DMS153 treated with DMSO at 0.1 percent for 48 hours (cell line): ENCODE measurements at regions not wholly inside any gene's neighbourhood (a gene's known extent, or its start where the extent isn't known, plus 50 kb on each side); places are given as distances from the start of the nearest gene placed in this dataset.
A peak's percentile ranks its signal among the peaks of the same experiment; 100 is the strongest.
"Not testable (repeated sequence)": the region's sequence is repeated elsewhere in the genome, so short reads cannot be mapped to it uniquely, and the experiment has no call there.

Experiments used
- DNase-seq: peaks from one replicate; lab custom pipeline; 2025; ENCODE audit not compliant: unreplicated experiment; lab: John Stamatoyannopoulos, UW

- no peak for DNase-seq
Measured at GRCh38 chr5:92653730-92654461, 927.1 kb downstream of the NR2F1-AS1 start.

GRCh38 chr5:92652756-92653155 is 928.3 kb downstream of the NR2F1-AS1 start:
- DNase-seq, result no peak

- DNase-seq, result no peak
Measured at GRCh38 chr5:92644266-92644886, 936.6 kb downstream of the NR2F1-AS1 start.

- peak; percentile 61 for DNase-seq
Measured at GRCh38 chr5:92641031-92641962, 939.7 kb downstream of the NR2F1-AS1 start.

GRCh38 chr5:92640340-92640739 is 940.7 kb downstream of the NR2F1-AS1 start:
- DNase-seq, result no peak

GRCh38 chr5:92637960-92638359 is 943.1 kb downstream of the NR2F1-AS1 start:
- no peak for DNase-seq

GRCh38 chr5:92637247-92637646 is 943.8 kb downstream of the NR2F1-AS1 start:
- DNase-seq, result no peak

GRCh38 chr5:92635001-92635461 is 946.0 kb downstream of the NR2F1-AS1 start:
- DNase-seq, result peak; percentile 60

GRCh38 chr5:92633875-92634487 is 947.0 kb downstream of the NR2F1-AS1 start:
- DNase-seq, result no peak

GRCh38 chr5:92633176-92633575 is 947.8 kb downstream of the NR2F1-AS1 start:
- DNase-seq, result no peak

- not testable (repeated sequence) for DNase-seq
Measured at GRCh38 chr5:92631237-92631701, 949.8 kb downstream of the NR2F1-AS1 start.

- DNase-seq, result no peak
Measured at GRCh38 chr5:92629574-92629973, 951.4 kb downstream of the NR2F1-AS1 start.

- no peak for DNase-seq
Measured at GRCh38 chr5:92629000-92629399, 952.0 kb downstream of the NR2F1-AS1 start.

GRCh38 chr5:92627186-92627585 is 953.8 kb downstream of the NR2F1-AS1 start:
- no peak for DNase-seq

GRCh38 chr5:92616085-92616484 is 964.9 kb downstream of the NR2F1-AS1 start:
- DNase-seq, result no peak

GRCh38 chr5:92613546-92613945 is 967.5 kb downstream of the NR2F1-AS1 start:
- DNase-seq, result no peak

GRCh38 chr5:92610435-92610834 is 970.6 kb downstream of the NR2F1-AS1 start:
- DNase-seq, result not testable (repeated sequence)

GRCh38 chr5:92605591-92605990 is 975.4 kb downstream of the NR2F1-AS1 start:
- no peak for DNase-seq

- DNase-seq, result peak; percentile 7
Measured at GRCh38 chr5:92599217-92599810, 981.7 kb downstream of the NR2F1-AS1 start.

GRCh38 chr5:92594031-92594430 is 987.0 kb downstream of the NR2F1-AS1 start:
- no peak for DNase-seq
